ENCODE measurements at regions not wholly inside any gene's neighbourhood (a gene's known extent, or its start where the extent isn't known, plus 50 kb on each side); places are given as distances from the start of the nearest gene placed in this dataset.
"Not testable (repeated sequence)": the region's sequence is repeated elsewhere in the genome, so short reads cannot be mapped to it uniquely, and the experiment has no call there.

DNA sequence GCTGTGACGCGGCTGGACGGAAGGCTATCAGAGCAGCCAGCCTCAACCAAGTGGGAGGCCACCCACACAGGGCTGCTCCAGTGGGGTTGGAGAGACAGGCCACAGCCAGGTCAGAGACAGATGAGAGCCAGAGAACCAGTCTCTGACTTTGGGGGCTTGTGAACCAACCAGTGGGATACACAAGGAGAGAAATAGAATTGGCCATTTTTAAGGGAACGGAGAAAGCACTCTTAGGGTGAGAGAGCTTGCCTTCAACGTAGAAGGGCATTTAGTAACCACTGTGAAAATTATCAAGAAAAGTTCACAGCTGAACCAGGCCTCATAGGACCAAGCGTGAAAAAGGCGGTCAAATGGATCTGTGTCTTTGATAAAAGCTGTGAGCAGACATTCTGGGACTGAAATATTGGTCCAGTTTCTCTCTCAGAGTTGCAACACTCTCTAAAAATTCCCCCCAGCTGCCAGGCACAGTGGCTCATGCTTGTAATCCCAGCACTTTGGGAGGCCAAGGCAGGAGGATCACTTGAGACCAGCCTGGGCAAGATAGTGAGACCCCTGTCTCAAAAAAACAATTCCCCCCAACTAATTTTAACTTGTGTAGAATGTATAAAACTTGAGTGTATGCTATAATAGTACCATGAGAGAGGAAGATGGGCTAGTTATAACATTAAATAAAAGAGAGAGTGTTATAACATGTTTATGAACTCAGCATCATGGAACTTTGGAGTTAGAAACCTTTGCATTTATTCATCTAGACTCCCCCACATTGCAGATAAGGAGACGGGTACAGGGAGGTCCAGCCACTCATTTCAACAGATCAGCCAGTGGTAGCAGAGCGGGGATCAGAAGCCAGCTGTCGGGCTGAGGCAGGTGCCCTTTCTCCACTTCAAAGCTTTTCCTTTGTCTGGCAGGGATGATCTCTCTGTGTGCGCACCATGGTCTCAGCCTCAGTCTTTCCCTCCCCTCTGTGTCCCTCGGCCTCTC, 132.2 kb downstream of the NPIPB11 start:
- CTCF ChIA-PET (ENCODE audit: low intra/inter-chr PET ratio); in situ Hi-C loops (cut with MboI); H3K27ac ChIP-seq (ENCODE audit: extremely low read depth, low read depth, low read length); H3K9me3 ChIP-seq (replicated peaks; ENCODE audit: control insufficient read depth, insufficient read depth, low read depth, low read length); BruUV-seq (replicated peaks); H3K79me2 ChIP-seq (ENCODE audit: control insufficient read depth, insufficient read depth, low read length); H3K4me3 ChIP-seq; H3K4me1 ChIP-seq (replicated peaks in 1 of 2; ENCODE audit: control insufficient read depth in 2 of 2, insufficient read depth in 2 of 2, low read length in 2 of 2); H3K9ac ChIP-seq (ENCODE audit: insufficient read depth in 1 of 2, low read depth in 2 of 2, low read length in 2 of 2); H4K20me1 ChIP-seq (replicated peaks; ENCODE audit: control insufficient read depth, insufficient read depth, low read length); intact Hi-C loops (cut with micrococcal nuclease); DNase-seq (ENCODE audit: extremely low read depth in 1 of 4, low spot score in 3 of 4); H3K27me3 ChIP-seq (ENCODE audit: control insufficient read depth in 2 of 2, insufficient read depth in 2 of 2, low read length in 2 of 2); H3K9me1 ChIP-seq (ENCODE audit: control insufficient read depth, insufficient read depth, low read length); H2AFZ ChIP-seq (ENCODE audit: low read depth, low read length); H3K4me2 ChIP-seq (ENCODE audit: insufficient read depth, low read length); H3K36me3 ChIP-seq (ENCODE audit: control insufficient read depth, insufficient read depth, low read length): not testable (repeated sequence)
- WGBS (ENCODE audit: insufficient coverage, low coverage, missing lambda C conversion rate): 37% methylated on average over 11 of the region's 12 CpGs
- peak; percentile 6; the same call in 1 of the 2 replicates for TF ChIP-seq SP1 (CRISPR knock-in tag; IDR thresholded peaks at IDR 0.05)
- peak; percentile 13; the same call in 1 of the 2 replicates for TF ChIP-seq FOSL1 (tag; conservative IDR thresholded peaks at IDR 0.05)
- POLR2A ChIA-PET: interaction anchor here (0.6 kb wide), 1 partner anchor 16 kb away, joined by 3 read pairs; no protein-coding TSS in a partner anchor
- ATAC-seq: peak; percentile 63
- peak; percentile 49 for FAIRE-seq

DNA sequence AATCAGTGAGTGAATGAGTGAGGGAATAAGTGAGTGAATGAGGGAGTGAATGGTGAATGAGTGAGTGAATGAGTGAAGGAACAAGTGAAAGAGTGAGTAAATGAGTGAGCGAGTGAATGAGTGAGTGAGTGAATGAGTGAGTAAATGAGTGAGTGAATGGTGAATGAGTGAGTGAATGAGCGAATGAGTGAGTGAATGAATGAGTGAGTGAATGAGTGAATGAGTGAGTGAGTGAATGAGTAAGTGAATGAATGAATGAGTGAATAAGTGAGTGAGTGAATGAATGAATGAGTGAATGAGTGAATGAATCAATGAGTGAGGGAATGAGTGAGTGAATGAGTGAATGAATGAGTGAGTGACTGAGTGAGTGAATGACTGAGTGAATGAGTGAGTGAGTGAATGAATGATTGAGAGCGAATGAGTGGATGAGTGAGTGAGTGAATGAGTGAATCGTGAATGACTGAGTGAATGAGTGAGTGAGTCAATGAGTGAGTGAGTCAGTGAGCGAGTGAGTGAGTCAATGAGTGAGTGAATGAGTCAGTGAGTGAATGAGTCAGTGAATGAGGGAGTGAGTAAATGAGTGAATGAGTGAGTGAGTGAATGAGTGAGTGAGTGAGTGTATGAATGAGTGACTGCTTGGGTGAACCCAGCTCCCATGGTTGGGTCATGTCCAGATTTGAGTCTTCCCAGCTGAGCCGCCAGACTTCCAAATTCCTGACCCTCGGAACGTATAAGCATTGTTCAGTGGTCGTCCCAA, 133.0 kb downstream of the NPIPB11 start:
- WGBS (ENCODE audit: insufficient coverage, low coverage, missing lambda C conversion rate): 44% methylated on average over 9 of the region's 9 CpGs
- DNase-seq (ENCODE audit: extremely low read depth in 1 of 4, low spot score in 3 of 4); H3K9ac ChIP-seq (ENCODE audit: insufficient read depth in 1 of 2, low read depth in 2 of 2, low read length in 2 of 2); FAIRE-seq; H3K4me2 ChIP-seq (ENCODE audit: insufficient read depth, low read length); CTCF ChIA-PET (ENCODE audit: low intra/inter-chr PET ratio); intact Hi-C loops (cut with micrococcal nuclease); H3K36me3 ChIP-seq (ENCODE audit: control insufficient read depth, insufficient read depth, low read length); H3K79me2 ChIP-seq (ENCODE audit: control insufficient read depth, insufficient read depth, low read length); H3K27me3 ChIP-seq (ENCODE audit: control insufficient read depth in 2 of 2, insufficient read depth in 2 of 2, low read length in 2 of 2); H3K27ac ChIP-seq (ENCODE audit: extremely low read depth, low read depth, low read length); ATAC-seq; H4K20me1 ChIP-seq (replicated peaks; ENCODE audit: control insufficient read depth, insufficient read depth, low read length); H3K9me3 ChIP-seq (replicated peaks; ENCODE audit: control insufficient read depth, insufficient read depth, low read depth, low read length); H3K4me1 ChIP-seq (replicated peaks in 1 of 2; ENCODE audit: control insufficient read depth in 2 of 2, insufficient read depth in 2 of 2, low read length in 2 of 2); H3K4me3 ChIP-seq; in situ Hi-C loops (cut with MboI); H2AFZ ChIP-seq (ENCODE audit: low read depth, low read length); BruUV-seq (replicated peaks); H3K9me1 ChIP-seq (ENCODE audit: control insufficient read depth, insufficient read depth, low read length): not testable (repeated sequence)
- POLR2A ChIA-PET: interaction anchor here (0.6 kb wide), 1 partner anchor 17 kb away, joined by 3 read pairs; no protein-coding TSS in a partner anchor
- TF ChIP-seq MEF2D (tag; conservative IDR thresholded peaks at IDR 0.05; ENCODE audit: low read depth) (peak; percentile 59), LARP7 (IDR thresholded peaks at IDR 0.05) (0 out of 2 replicates have a peak, but pooled peaks have one; percentile 69), TARDBP (IDR thresholded peaks at IDR 0.05) (peak; percentile 63; the same call in 1 of the 2 replicates), HDGF (IDR thresholded peaks at IDR 0.05) (peak; percentile 80), DPF2 (IDR thresholded peaks at IDR 0.05) (peak; percentile 81), TSC22D4 (tag; IDR thresholded peaks at IDR 0.05) (peak; percentile 100), ZEB2 (IDR thresholded peaks at IDR 0.05) (0 out of 2 replicates have a peak, but pooled peaks have one; percentile 17)
- TF ChIP-seq, protein P1, sequence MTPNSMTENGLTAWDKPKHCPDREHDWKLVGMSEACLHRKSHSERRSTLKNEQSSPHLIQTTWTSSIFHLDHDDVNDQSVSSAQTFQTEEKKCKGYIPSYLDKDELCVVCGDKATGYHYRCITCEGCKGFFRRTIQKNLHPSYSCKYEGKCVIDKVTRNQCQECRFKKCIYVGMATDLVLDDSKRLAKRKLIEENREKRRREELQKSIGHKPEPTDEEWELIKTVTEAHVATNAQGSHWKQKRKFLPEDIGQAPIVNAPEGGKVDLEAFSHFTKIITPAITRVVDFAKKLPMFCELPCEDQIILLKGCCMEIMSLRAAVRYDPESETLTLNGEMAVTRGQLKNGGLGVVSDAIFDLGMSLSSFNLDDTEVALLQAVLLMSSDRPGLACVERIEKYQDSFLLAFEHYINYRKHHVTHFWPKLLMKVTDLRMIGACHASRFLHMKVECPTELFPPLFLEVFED (CRISPR knock-in tag; conservative IDR thresholded peaks at IDR 0.05): peak; percentile 92
- TF ChIP-seq, protein P2, sequence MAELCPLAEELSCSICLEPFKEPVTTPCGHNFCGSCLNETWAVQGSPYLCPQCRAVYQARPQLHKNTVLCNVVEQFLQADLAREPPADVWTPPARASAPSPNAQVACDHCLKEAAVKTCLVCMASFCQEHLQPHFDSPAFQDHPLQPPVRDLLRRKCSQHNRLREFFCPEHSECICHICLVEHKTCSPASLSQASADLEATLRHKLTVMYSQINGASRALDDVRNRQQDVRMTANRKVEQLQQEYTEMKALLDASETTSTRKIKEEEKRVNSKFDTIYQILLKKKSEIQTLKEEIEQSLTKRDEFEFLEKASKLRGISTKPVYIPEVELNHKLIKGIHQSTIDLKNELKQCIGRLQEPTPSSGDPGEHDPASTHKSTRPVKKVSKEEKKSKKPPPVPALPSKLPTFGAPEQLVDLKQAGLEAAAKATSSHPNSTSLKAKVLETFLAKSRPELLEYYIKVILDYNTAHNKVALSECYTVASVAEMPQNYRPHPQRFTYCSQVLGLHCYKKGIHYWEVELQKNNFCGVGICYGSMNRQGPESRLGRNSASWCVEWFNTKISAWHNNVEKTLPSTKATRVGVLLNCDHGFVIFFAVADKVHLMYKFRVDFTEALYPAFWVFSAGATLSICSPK (IDR thresholded peaks at IDR 0.05; ENCODE audit: borderline replicate concordance): 0 out of 2 replicates have a peak, but pooled peaks have one; percentile 30

Data from K562 (cell line).